A549 (cell line): ENCODE measurements at regions not wholly inside any gene's neighbourhood (a gene's known extent, or its start where the extent isn't known, plus 50 kb on each side); places are given as distances from the start of the nearest gene placed in this dataset.

Experiments
- CHD2 ChIP-seq: fragments of 150-350 bp; IDR thresholded peaks from 2 replicates; pipeline ENCODE4 v1.6.1; 2014; ENCODE audit warnings: low read length; ENCODE audit not compliant: partially characterized antibody
- CTCF ChIP-seq: fragments of >200 bp; sonication (Bioruptor Twin); formaldehyde crosslinking; IDR thresholded peaks from 3 replicates; pipeline ENCODE4 v1.5.1; 2016

GRCh38 chr11:23974601-23975000 lies 522.3 kb upstream of the LUZP2 start:
- TF ChIP-seq CTCF (no peak), CHD2 (no peak)
